ENCODE measurements at regions not wholly inside any gene's neighbourhood (a gene's known extent, or its start where the extent isn't known, plus 50 kb on each side); places are given as distances from the start of the nearest gene placed in this dataset.

DNA sequence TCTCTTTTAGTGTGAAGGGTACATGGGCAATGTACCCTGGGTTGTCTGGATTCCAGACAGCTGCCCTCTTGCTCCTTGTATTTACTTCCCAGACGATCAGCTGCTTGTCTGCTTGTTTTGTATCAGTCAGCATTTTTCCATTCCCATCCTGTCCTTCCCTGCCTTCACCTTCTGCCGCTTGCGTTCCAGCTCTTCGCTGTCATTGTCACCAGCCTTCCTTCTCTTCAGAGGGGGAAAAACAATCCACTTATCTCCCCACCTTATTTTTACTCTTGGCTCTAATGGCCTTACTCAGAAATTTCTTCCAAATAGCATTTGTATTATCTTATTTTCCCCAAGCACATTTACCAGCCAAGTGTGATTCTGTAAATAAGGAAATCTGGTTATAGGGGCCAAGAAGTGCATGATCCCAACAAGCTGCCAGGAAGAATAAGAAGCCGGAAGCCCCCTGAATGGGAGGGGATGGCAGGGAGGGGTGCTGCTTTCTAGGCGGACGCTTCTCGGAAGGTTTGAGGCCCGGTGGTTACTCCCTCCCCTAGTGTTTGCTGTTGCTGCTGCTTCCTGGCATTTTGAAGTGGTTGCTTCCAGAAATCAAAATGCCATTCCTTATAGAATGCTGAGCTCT, 497.6 kb downstream of the NTRK3 start:
- no peak for DNase-seq
- Mint-ChIP-seq H3K4me1 (peaks cover 2% of the 10 kb centered on the region), H3K9me3 (no peaks in the 10 kb centered on the region), H3K4me3 (no peak overlapping the region), H3K27ac (no peak overlapping the region), H3K36me3 (ENCODE audit: low read depth) (no peaks in the 10 kb centered on the region), H3K27me3 (ENCODE audit: low read depth, poor library complexity) (peaks cover 8% of the 10 kb centered on the region)
- TF ChIP-seq, protein P1, sequence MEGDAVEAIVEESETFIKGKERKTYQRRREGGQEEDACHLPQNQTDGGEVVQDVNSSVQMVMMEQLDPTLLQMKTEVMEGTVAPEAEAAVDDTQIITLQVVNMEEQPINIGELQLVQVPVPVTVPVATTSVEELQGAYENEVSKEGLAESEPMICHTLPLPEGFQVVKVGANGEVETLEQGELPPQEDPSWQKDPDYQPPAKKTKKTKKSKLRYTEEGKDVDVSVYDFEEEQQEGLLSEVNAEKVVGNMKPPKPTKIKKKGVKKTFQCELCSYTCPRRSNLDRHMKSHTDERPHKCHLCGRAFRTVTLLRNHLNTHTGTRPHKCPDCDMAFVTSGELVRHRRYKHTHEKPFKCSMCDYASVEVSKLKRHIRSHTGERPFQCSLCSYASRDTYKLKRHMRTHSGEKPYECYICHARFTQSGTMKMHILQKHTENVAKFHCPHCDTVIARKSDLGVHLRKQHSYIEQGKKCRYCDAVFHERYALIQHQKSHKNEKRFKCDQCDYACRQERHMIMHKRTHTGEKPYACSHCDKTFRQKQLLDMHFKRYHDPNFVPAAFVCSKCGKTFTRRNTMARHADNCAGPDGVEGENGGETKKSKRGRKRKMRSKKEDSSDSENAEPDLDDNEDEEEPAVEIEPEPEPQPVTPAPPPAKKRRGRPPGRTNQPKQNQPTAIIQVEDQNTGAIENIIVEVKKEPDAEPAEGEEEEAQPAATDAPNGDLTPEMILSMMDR (IDR thresholded peaks at IDR 0.05), result no peak

DNA sequence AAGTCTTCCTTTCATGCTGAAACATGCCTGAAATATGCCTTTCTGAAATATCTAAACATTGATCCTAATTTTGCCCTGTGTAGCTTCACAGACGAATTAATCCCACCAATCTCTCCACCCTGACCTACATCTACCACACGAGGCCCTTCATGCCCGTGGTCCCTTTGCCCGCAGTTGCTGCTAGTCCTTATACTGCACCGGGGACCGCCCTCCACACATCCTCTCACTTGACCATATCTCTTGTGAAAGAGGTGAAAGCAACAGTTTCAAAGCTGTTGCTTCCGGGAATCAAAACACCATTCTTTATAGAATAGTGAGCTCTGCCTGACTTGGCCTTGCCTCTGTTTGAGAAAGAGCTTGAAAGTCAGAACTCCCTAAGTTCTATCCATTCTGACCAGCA, 499.5 kb downstream of the NTRK3 start:
- Mint-ChIP-seq H3K36me3 (ENCODE audit: low read depth) (no peaks in the 10 kb centered on the region), H3K4me1 (peaks cover 4% of the 10 kb centered on the region), H3K9me3 (no peaks in the 10 kb centered on the region), H3K27me3 (ENCODE audit: low read depth, poor library complexity) (peaks cover 6% of the 10 kb centered on the region), H3K27ac (no peak overlapping the region), H3K4me3 (no peak overlapping the region)
- no peak for DNase-seq
- TF ChIP-seq, protein P1 (IDR thresholded peaks at IDR 0.05), result no peak

- Mint-ChIP-seq H3K27ac (no peak overlapping the region), H3K4me1 (peaks cover 10% of the 10 kb centered on the region), H3K9me3 (no peaks in the 10 kb centered on the region), H3K27me3 (ENCODE audit: low read depth, poor library complexity) (peaks cover 6% of the 10 kb centered on the region), H3K36me3 (ENCODE audit: low read depth) (no peaks in the 10 kb centered on the region), H3K4me3 (no peak overlapping the region)
- TF ChIP-seq, protein P1 (IDR thresholded peaks at IDR 0.05), result no peak
- DNase-seq, result no peak
Measured at GRCh38 chr15:87756072-87756471, 500.5 kb downstream of the NTRK3 start.

GRCh38 chr15:87755226-87755625, 501.3 kb downstream of the NTRK3 start:
- no peak overlapping the region for H3K4me3 Mint-ChIP-seq
- TF ChIP-seq, protein P1 (IDR thresholded peaks at IDR 0.05), result no peak
- no peaks in the 10 kb centered on the region for H3K9me3 Mint-ChIP-seq
- peaks cover 6% of the 10 kb centered on the region for H3K27me3 Mint-ChIP-seq (ENCODE audit: low read depth, poor library complexity)
- no peak overlapping the region for H3K27ac Mint-ChIP-seq
- no peak for DNase-seq
- peaks cover 10% of the 10 kb centered on the region for H3K4me1 Mint-ChIP-seq
- H3K36me3 Mint-ChIP-seq (ENCODE audit: low read depth), result no peaks in the 10 kb centered on the region

DNA sequence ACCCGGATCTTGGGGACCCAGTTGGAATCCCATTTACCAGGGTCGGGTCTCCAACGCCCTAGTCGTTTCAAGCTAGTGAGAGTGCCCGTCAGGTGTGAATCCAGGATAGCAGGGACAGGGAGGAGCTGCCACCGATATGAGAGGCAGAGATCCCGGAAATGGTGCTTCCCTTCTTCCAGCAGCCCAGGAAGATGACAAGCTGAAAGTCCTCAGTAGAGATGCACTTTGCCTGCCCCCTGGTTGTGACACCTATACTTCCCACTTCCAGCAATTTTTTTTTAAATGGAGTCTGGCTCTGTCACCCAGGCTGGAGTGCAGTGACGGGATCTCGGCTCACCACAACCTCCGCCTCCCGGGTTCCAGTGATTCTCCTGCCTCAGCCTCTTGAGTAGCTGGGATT, 503.0 kb downstream of the NTRK3 start:
- DNase-seq, result no peak
- TF ChIP-seq, protein P1 (IDR thresholded peaks at IDR 0.05), result no peak
- peaks cover 10% of the 10 kb centered on the region for H3K4me1 Mint-ChIP-seq
- H3K27me3 Mint-ChIP-seq (ENCODE audit: low read depth, poor library complexity), result peaks cover 6% of the 10 kb centered on the region
- H3K4me3 Mint-ChIP-seq, result no peak overlapping the region
- no peak overlapping the region for H3K27ac Mint-ChIP-seq
- H3K36me3 Mint-ChIP-seq (ENCODE audit: low read depth), result no peaks in the 10 kb centered on the region
- H3K9me3 Mint-ChIP-seq, result no peaks in the 10 kb centered on the region

- Mint-ChIP-seq H3K36me3 (ENCODE audit: low read depth) (no peaks in the 10 kb centered on the region), H3K4me3 (no peak overlapping the region), H3K4me1 (peaks cover 15% of the 10 kb centered on the region), H3K27me3 (ENCODE audit: low read depth, poor library complexity) (peaks cover 6% of the 10 kb centered on the region), H3K9me3 (no peaks in the 10 kb centered on the region), H3K27ac (no peak overlapping the region)
- no peak for DNase-seq
- TF ChIP-seq, protein P1 (IDR thresholded peaks at IDR 0.05), result no peak
Measured at GRCh38 chr15:87752250-87752951, 504.1 kb downstream of the NTRK3 start.

All from nephron progenitor cell (in vitro differentiated cells).